ENCODE measurements at regions not wholly inside any gene's neighbourhood (a gene's known extent, or its start where the extent isn't known, plus 50 kb on each side); places are given as distances from the start of the nearest gene placed in this dataset.

DNA sequence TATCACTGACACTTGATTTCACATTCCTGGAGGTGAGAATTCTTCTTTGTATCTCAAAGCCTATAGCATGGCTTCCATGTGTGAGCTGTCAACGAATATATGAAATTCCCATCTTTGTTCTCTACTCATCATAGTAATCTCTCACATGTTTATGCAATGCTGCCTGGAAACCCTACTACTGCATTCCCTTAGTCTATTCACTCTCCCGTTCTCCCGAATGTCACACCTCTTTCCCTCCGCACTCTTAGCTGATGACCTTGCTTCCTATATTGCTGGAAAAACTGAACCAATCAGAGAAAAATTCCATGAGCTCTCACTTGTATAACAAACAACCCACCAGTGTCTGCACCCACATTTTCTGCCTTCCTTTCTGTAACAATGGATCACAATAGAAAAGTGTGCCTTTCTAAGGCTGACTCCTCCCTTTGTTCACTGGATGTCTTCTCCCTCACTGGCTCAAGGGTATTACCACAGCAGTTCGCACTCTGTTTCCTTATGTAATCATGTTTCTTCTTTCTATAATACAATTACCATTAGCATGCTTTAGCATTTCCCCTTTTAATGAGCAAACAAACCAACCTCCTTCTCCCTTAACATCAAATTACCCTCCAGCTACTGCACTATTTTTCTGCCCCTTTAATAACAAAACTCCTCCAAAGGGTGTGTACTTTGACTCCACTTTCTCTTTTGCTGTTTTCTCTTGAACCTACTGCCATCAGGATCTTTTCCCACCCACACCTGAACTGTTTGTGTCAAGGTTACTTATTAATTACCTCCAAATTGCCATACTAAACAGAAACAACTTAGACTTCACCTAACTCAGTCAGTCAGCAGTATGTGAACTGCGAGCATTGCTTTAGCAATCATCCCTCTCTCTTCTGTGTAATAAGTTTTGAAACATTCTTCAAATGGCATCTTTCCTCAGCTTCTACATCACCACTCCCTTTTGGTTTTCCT lies 63.9 kb upstream of the CCDC196 start:
- no peak for DNase-seq (ENCODE audit: low read depth)

DNA sequence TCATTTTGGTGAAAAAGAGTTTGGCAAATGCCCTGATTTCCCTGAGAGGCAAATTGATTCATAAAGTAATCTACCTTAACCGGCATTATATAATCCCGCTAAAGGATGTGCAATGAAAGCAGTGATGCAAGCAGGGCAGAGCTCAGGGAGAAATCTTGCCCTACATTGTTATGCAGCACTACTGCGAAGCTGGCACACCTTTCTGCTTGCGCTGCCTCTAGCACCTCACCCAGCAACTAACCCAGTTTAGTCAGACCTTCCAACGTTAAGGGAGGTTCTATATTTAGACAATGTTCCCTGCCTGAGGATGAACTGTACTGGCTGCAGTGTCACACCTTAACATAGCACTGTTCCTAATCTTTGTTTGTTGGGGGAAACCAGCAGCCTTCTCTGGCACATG lies 60.8 kb upstream of the CCDC196 start:
- DNase-seq (ENCODE audit: low read depth): no peak

- no peak for DNase-seq (ENCODE audit: low read depth)
Observed at GRCh38 chr14:66426451-66426850, 59.7 kb upstream of the CCDC196 start.

GRCh38 chr14:66432334-66432733 lies 53.8 kb upstream of the CCDC196 start:
- DNase-seq (ENCODE audit: low read depth): no peak

GRCh38 chr14:66434464-66434863 lies 51.7 kb upstream of the CCDC196 start:
- DNase-seq (ENCODE audit: low read depth): no peak

GRCh38 chr14:66435683-66436082 lies 50.5 kb upstream of the CCDC196 start:
- DNase-seq (ENCODE audit: low read depth): no peak
